ENCODE measurements at regions not wholly inside any gene's neighbourhood (a gene's known extent, or its start where the extent isn't known, plus 50 kb on each side); places are given as distances from the start of the nearest gene placed in this dataset.

DNA sequence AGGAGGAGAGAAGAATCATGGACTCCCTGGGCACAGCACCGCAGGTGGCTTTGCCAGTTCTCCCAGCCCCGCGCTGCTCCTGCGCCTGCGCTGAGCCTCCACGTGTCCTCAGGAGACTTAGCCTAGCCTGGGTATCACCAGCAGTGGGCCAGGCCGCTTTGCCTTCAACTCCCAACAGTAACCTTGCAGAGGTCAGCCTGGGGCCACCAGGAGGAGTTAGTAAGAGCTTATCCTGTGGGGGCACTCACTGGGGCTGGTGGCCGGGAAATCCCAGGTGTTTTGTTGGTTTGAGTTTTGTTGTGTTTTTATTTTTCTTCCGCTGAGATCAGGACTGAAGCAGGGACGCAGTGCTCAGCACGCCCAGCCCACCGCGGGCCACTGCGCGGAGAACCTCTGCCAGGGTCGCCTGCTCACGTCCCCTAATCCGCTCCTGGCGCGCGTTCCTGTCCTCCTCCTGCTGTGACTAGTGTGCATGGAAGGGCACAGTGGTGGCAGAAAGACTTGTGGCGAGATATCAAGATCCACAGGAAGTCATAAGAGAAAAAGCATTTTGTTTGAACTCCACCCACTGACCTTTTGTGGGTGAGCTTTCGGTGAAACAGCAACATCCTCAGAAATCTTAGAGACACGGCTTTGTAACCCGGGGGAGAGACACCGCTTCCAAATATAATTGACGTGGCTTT is 207.4 kb upstream of the RFC3 start:
- Mint-ChIP-seq H3K36me3 (ENCODE audit: low read depth) (no peaks in the 10 kb centered on the region), H3K27me3 (ENCODE audit: insufficient read depth) (peaks cover 15% of the 10 kb centered on the region), H3K4me1 (ENCODE audit: low read depth) (no peaks in the 10 kb centered on the region), H3K27ac (no peak overlapping the region), H3K9me3 (no peaks in the 10 kb centered on the region), H3K4me3 (no peak overlapping the region)
- DNase-seq, result no peak
- TF ChIP-seq CTCF (IDR thresholded peaks at IDR 0.05), result no peak

- Mint-ChIP-seq H3K27ac (no peak overlapping the region), H3K27me3 (ENCODE audit: insufficient read depth) (peaks cover 15% of the 10 kb centered on the region), H3K4me3 (no peak overlapping the region), H3K4me1 (ENCODE audit: low read depth) (no peaks in the 10 kb centered on the region), H3K36me3 (ENCODE audit: low read depth) (no peaks in the 10 kb centered on the region), H3K9me3 (no peaks in the 10 kb centered on the region)
- TF ChIP-seq CTCF (IDR thresholded peaks at IDR 0.05), result no peak
- DNase-seq, result no peak
Observed at GRCh38 chr13:33611121-33611805, 206.7 kb upstream of the RFC3 start.

GRCh38 chr13:33612641-33613638 is 205.0 kb upstream of the RFC3 start:
- no peak for DNase-seq
- no peaks in the 10 kb centered on the region for H3K9me3 Mint-ChIP-seq
- no peaks in the 10 kb centered on the region for H3K36me3 Mint-ChIP-seq (ENCODE audit: low read depth)
- no peak for TF ChIP-seq CTCF (IDR thresholded peaks at IDR 0.05)
- no peaks in the 10 kb centered on the region for H3K4me1 Mint-ChIP-seq (ENCODE audit: low read depth)
- H3K4me3 Mint-ChIP-seq, result no peak overlapping the region
- H3K27ac Mint-ChIP-seq, result no peak overlapping the region
- H3K27me3 Mint-ChIP-seq (ENCODE audit: insufficient read depth), result peaks cover 17% of the 10 kb centered on the region

DNA sequence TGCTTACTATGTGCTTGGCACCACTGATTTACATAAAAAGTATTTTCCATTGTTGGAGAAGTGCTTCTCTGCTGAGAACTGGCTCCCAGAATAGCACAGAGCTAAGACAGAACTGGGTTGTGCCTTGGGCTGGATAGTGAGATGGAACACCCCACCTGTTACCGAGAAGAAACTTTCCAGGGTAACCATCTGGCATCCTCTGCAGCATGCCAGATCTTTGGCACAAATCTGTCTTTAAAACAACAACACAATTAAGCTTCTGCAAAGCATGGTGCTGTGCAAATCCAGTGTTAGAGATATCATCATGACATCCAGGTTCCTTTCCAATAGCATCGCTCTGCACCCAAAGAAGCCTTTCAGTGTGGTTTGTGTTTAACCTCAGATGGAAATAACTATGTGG is 202.5 kb upstream of the RFC3 start:
- no peak for TF ChIP-seq CTCF (IDR thresholded peaks at IDR 0.05)
- Mint-ChIP-seq H3K27ac (no peak overlapping the region), H3K36me3 (ENCODE audit: low read depth) (no peaks in the 10 kb centered on the region), H3K9me3 (no peaks in the 10 kb centered on the region), H3K4me1 (ENCODE audit: low read depth) (no peaks in the 10 kb centered on the region), H3K4me3 (no peak overlapping the region), H3K27me3 (ENCODE audit: insufficient read depth) (peaks cover 17% of the 10 kb centered on the region)
- no peak for DNase-seq

- H3K4me3 Mint-ChIP-seq, result no peak overlapping the region
- H3K27ac Mint-ChIP-seq, result no peak overlapping the region
- TF ChIP-seq CTCF (IDR thresholded peaks at IDR 0.05), result no peak
- no peak for DNase-seq
- no peaks in the 10 kb centered on the region for H3K4me1 Mint-ChIP-seq (ENCODE audit: low read depth)
- H3K9me3 Mint-ChIP-seq, result no peaks in the 10 kb centered on the region
- H3K36me3 Mint-ChIP-seq (ENCODE audit: low read depth), result no peaks in the 10 kb centered on the region
- peaks cover 17% of the 10 kb centered on the region for H3K27me3 Mint-ChIP-seq (ENCODE audit: insufficient read depth)
Observed at GRCh38 chr13:33616130-33616529, 201.8 kb upstream of the RFC3 start.
